GM19468 (cell line): ENCODE measurements at regions not wholly inside any gene's neighbourhood (a gene's known extent, or its start where the extent isn't known, plus 50 kb on each side); places are given as distances from the start of the nearest gene placed in this dataset.
"Not testable (repeated sequence)": the region's sequence is repeated elsewhere in the genome, so short reads cannot be mapped to it uniquely, and the experiment has no call there.

ENCODE experiments used
- ATAC-seq: cut with Tn5 transposase; IDR thresholded peaks from one replicate; pipeline ENCODE4 v1.9.1; 2021; ENCODE audit warnings: mild to moderate bottlenecking, moderate library complexity, moderate number of reproducible peaks; ENCODE audit not compliant: unreplicated experiment; ENCODE audit errors: extremely low read depth

GRCh38 chr9:115422932-115423440 lies 305.0 kb upstream of the TNC start:
- no peak for ATAC-seq

DNA sequence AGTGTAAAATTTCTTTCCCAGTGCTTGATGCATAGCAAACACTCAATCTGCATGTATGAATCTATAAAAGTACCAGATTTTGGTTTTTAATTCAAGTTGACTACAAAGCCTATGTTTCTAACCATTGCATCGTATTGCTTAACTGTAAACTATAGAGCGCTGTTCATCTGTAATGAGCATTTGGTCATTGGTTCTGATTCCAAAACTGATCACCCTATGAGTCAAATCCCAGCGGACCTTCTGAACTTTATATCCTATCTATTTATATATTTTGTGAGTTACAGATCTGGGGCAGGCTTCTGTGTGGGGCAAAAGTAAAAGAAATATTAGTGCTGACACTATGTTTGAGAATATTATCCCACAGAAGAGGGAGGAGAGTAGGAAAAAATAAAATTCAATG lies 305.7 kb upstream of the TNC start:
- ATAC-seq, result no peak

DNA sequence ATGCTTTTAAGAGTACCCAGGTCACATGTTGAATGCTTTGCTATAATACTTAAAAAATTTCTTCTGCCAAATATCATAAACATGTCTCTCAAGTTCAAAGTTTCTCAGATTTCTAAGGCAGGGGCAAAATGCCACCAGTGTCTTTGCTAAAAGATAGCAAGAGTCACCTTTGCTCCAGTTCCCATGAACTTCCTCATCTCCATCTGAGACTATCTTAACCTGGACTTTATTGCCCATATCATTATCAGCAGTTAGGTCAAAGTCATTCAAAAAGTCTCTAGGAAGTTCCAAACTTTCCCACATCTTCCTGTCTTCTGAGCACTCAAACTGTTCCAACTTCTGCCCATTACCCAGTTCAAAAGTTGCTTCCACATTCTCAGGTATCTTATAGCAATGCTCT lies 307.6 kb upstream of the TNC start:
- ATAC-seq, result no peak

DNA sequence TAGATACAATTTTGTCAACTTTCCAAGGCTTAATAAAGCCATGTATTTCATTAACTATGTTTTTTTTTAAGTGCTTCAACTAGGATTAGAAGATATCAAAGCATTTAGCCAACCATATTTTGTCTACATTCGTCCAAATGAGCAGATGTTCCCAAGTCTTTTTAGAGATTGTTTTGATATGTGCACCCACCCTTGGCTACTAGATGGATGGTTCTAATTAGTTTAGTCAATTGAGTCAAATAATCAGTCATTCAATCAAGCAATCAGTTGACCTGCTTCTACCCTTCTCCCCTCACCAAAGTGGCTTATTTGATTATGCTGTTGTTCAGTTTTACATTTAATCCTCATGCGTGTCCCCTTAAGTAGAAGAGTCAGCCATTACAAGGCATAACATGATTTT lies 319.5 kb upstream of the TNC start:
- ATAC-seq, result no peak

DNA sequence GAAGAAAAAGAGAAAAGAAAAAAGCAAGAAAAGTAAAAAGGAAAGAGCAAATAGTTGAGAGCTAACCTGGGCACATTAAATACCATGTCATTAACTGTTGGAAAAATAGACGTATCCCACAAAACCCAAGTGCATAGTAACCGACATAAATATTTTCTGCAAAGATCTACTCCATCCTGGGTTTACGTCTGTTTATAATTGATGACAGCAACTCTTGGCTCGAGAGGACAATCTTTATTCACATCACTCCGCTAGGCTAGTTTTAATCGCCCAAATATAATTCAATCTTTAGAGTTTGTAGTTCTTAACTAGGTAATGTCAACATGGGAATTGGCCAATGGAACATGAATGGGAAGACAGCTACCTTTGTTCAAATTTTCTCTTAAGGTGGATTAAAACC lies 321.7 kb upstream of the TNC start:
- no peak for ATAC-seq

DNA sequence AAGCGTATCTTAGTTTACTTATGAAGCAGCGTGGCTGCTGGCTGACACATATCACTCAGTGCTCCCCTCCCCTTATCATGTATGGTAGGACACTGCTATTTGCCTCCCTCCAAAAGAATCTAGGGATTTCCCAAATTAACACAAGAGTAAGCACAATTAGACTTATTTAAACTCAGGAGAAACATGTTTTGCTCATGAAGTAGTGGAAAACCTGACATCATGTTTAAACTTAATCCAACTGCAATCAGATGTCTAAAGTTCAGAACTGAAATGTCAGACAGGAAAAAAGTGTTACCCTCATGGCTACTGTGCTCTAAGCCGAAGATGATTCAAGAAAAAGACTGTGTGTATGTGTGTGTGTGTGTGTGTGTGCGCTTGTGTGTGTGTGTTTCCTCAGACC lies 324.1 kb upstream of the TNC start:
- no peak for ATAC-seq

- ATAC-seq, result no peak
Measured at GRCh38 chr9:115443890-115444289, 325.9 kb upstream of the TNC start.

DNA sequence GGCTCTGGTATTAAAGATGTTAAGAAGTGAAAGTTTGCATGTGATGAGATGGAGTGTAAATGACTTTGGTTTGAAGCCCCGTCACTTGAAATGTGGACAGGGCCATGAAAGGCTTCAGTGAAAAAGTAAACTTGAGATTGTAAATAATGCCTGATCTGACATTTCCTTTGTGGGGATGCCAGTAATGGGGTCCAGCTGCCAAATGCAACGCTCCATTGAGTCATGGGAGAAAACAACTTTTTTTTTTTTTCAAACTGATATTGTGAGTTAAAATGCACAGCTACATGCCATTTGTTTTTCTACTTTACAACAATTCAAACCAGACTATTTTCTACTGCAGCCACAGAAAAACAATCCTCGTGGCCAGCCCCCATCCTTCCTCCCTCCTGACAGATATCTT lies 327.0 kb upstream of the TNC start:
- no peak for ATAC-seq

- no peak for ATAC-seq
Measured at GRCh38 chr9:115445655-115446054, 327.7 kb upstream of the TNC start.

DNA sequence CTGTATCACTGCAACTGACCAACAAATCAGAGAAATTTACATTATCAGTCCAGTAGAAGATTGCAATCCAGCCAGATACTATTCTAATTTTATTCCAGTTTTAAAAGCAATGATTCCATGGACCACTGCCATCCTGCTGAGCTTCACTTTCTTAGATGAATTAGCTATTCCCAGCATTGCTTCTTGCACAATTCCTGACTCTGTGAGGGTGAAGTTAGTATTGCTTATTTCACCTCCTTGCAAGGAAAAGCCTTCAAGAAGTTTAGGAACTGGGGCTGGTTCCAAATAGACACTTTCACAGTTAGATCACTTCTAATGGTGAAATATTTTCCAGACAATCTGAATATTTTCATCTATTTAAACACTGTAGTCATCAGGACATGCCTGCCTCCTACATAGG lies 338.6 kb upstream of the TNC start:
- ATAC-seq, result no peak

DNA sequence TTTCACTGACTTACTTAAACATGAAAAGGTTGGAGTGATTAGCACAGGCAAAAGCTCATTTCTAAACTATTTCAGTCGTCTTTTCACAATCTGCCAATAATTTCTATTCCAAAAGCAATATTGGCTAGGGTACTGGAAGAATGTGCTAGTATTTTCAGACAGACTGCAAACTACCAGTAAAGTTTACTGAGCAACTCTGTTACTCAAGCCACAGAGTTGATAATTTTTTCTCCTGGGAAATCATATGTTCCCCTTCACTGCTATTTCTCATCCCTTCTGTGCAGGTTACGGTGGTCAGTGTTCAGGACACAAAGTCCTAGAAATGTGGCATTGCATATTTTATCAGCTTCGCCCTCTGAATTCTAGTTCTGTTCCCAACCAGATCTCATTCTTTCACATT lies 343.3 kb upstream of the TNC start:
- ATAC-seq, result no peak

DNA sequence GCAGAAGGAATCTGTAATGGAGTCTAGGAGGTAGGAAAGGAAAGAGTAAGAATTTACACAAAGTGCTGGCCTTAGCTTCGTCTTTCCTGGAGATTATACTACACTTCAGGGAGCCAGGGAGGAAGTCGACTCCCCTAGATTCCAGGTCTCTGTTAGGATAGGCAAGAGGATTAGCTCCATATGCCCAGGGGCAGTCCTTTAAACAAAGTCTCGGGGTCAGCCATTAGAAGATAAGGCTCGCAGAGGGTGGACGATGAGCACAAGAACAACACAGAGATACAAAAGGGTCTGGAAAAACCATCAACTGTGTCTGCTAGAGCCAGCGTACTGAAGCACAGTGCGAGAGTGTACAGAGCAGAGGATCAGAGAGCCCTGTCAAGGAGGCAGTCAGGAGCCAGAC lies 344.7 kb upstream of the TNC start:
- ATAC-seq, result no peak

DNA sequence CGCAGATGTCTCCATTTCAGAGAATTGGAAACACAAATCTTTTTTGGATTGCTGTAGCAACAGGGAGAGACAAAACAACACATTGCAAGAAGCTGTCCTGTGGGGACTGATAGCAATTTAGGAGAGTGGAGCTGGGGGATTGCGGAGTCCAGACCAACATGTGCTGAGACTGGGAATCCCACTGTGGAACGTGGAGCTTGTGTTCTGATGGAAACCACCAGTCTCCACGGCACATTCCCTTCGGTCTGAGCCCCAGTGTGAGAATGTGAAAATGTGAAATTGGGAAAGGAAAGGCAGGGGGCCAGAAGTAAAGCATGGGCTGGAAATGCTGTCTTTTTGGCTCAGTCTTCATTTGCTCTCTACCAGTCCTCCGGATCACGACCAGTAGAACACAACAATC lies 348.8 kb upstream of the TNC start:
- no peak for ATAC-seq

GRCh38 chr9:115469841-115470240 lies 351.9 kb upstream of the TNC start:
- ATAC-seq, result no peak

GRCh38 chr9:115473032-115473431 lies 355.1 kb upstream of the TNC start:
- not testable (repeated sequence) for ATAC-seq

DNA sequence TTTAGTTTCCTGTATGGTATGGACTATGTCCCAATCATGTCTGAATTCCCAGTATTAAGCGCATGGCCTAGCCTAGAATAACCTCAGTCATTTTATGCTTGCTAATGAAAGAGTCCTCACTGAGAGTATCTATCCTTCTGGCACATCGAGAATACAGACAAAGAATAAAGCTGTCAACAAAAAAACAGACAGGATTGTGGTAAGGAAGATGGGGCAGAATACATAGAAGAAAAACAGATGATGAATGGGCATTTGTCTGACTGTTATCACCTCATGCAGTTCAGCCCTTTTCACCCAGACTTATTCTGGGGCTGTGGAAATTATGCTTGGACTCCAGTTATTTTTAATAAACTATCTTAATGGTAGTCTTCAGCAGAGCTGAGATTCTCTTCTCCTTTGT lies 363.8 kb upstream of the TNC start:
- no peak for ATAC-seq

DNA sequence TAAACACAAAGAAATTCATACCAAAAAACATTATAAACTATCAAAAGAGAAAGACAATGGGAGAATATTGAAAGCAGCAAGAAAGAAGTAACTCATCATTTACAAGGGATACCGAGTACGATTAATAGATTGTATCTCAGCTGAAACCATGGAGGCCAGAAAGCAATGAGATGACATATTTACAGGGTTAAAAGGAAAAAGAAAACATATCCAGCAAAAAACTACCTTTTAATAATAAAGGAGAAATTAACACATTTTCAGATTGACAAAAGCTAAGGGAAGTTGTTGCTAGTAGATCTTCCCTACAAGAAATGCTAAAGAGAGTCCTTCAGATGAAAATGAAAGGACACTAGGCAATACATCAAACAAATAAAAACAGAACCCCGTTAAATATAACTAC lies 364.8 kb upstream of the TNC start:
- ATAC-seq, result no peak

- ATAC-seq, result no peak
Measured at GRCh38 chr9:115492869-115493268, 374.9 kb upstream of the TNC start.

DNA sequence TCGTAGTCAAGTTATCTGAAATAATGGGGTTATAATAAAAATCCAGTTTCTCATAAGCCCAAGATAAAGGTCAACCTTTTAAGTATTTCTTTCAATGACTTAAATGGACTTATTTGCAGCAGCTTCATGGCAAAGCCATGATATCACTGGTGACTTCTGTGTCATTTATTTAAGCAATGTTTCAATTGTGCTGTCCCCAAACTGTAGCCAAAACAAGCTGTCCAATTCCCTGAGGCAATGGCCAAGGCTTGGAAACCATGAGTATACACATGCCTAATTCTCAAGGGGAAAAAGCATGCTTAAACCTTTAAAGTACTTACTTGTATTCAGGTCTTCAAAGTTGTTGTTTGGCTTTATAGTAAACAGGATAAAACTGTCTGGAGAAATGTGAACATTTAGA lies 376.4 kb upstream of the TNC start:
- ATAC-seq, result no peak

DNA sequence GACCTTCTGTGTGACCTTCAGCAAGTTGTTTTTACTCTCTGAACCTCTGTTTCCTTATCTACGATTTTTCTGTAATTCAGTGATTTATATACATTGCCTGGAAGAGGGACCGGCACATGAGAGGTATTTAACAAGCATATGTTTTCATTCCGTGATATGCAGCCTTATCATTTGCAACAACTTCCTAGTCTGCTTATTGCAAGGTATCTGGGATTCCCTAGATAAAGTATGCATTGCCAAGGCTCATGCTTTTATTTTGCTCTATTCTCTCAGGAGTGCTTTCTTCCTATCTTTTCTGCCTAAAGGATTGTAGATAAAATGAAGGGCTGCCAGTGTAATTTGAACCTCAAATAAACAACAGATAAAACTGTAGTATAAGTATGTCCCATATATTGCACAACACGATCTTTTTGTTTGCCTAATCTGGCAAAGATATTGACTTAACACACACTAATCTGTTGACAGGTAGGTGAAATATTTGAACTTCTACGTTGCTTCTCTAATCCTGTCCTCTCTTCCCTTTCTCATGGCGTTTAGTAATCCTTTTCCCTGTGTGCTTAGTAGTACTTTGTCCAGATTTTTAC lies 377.2 kb upstream of the TNC start:
- ATAC-seq, result no peak

- ATAC-seq, result no peak
Measured at GRCh38 chr9:115495836-115496235, 377.9 kb upstream of the TNC start.

GRCh38 chr9:115498303-115498702 lies 380.3 kb upstream of the TNC start:
- no peak for ATAC-seq

DNA sequence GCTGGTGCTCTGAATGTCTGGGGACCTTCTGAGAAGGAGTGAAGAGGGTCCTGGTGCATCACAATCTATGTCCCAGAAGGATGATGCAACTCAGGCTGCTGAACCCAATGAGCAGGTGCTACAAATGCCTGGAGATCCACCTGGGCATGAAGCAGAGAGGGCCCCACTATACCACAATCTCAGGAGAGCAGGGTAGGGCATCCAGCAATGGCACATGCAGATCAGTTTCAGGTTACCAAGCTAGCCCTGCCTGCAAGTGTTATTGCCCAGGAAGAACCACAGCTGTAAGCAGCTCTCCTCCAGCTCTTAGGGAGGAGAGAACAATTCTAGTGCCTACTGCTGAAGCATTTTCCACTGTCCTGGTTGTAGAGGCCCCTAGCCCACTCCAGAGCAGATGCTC lies 389.2 kb upstream of the TNC start:
- ATAC-seq, result no peak
